Neural crest cell (in vitro differentiated cells): ENCODE measurements at regions not wholly inside any gene's neighbourhood (a gene's known extent, or its start where the extent isn't known, plus 50 kb on each side); places are given as distances from the start of the nearest gene placed in this dataset.

Experiments used
- DNase-seq: peaks from one replicate; pipeline ENCODE4 v3.0.0; 2021; ENCODE audit warnings: low read depth, mixed read lengths, low spot score
- H3K27ac Mint-ChIP-seq: one replicate; pipeline ENCODE4 v1.8.0; 2021; ENCODE audit warnings: mild to moderate bottlenecking, mixed read lengths; ENCODE audit not compliant: unreplicated experiment
- H3K27me3 Mint-ChIP-seq: 2 replicates; pipeline ENCODE4 v1.8.0; 2021; ENCODE audit warnings: low read depth, mild to moderate bottlenecking, mixed read lengths
- H3K36me3 Mint-ChIP-seq: 2 replicates; pipeline ENCODE4 v1.8.0; 2021; ENCODE audit warnings: low read depth, mild to moderate bottlenecking, mixed read lengths
- H3K4me1 Mint-ChIP-seq: 2 replicates; pipeline ENCODE4 v1.8.0; 2021; ENCODE audit warnings: mixed read lengths
- H3K4me3 Mint-ChIP-seq: one replicate; pipeline ENCODE4 v1.8.0; 2021; ENCODE audit warnings: mild to moderate bottlenecking, mixed read lengths
- H3K9me3 Mint-ChIP-seq: 2 replicates; pipeline ENCODE4 v1.8.0; 2021; ENCODE audit warnings: mixed read lengths
- TF ChIP-seq, protein P1 (sequence below): fragments of 200-600 bp; sonication (generic); conservative IDR thresholded peaks from 2 replicates; pipeline ENCODE4 v1.5.0; 2021; ENCODE audit warnings: antibody characterized with exemption, mild to moderate bottlenecking

DNA sequence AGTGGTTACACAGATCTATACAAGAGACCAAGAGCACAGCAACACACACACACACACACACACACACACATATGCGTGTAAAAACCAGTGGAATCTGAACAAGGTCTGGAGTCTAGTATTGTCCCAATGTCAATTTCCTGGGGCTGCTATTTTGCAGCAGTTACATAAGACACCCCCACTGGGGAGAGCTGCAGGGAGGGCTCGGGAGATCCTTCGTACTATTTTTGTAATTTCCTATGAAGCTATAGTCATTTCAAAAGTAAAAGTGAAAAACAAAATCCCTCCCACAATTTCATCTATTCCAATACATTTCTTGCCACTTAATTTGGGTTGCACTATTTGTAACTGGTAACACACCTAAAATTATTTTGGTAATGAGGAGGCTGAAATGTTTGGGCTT, 68.5 kb downstream of the C16orf95 start:
- H3K36me3 Mint-ChIP-seq, result no peaks in the 10 kb centered on the region
- no peak overlapping the region for H3K27ac Mint-ChIP-seq
- DNase-seq, result no peak
- peaks cover 30% of the 10 kb centered on the region for H3K4me1 Mint-ChIP-seq
- TF ChIP-seq, protein P1, sequence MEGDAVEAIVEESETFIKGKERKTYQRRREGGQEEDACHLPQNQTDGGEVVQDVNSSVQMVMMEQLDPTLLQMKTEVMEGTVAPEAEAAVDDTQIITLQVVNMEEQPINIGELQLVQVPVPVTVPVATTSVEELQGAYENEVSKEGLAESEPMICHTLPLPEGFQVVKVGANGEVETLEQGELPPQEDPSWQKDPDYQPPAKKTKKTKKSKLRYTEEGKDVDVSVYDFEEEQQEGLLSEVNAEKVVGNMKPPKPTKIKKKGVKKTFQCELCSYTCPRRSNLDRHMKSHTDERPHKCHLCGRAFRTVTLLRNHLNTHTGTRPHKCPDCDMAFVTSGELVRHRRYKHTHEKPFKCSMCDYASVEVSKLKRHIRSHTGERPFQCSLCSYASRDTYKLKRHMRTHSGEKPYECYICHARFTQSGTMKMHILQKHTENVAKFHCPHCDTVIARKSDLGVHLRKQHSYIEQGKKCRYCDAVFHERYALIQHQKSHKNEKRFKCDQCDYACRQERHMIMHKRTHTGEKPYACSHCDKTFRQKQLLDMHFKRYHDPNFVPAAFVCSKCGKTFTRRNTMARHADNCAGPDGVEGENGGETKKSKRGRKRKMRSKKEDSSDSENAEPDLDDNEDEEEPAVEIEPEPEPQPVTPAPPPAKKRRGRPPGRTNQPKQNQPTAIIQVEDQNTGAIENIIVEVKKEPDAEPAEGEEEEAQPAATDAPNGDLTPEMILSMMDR, result no peak
- no peak overlapping the region for H3K4me3 Mint-ChIP-seq
- no peaks in the 10 kb centered on the region for H3K9me3 Mint-ChIP-seq
- H3K27me3 Mint-ChIP-seq, result peaks cover 3% of the 10 kb centered on the region

DNA sequence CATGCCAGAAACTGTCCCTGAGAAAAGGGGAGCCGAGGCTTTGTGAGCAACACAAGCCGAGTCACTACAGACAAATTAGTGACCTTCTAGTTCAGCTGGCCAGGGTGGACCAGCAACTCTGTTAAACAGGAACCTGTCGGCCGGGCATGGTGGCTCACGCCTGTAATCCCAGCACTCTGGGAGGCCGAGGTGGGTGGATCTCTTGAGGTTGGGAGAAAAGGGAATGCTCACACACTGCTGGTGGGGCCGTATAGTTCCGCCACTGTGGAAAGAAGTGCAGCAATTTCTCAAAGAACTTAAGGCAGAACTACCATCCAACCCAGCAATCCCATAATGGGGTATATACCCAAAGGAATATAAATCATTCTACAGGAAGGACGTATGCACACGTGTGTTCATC, 67.8 kb downstream of the C16orf95 start:
- no peak for DNase-seq
- Mint-ChIP-seq H3K4me3 (no peak overlapping the region), H3K36me3 (no peaks in the 10 kb centered on the region), H3K4me1 (peaks cover 33% of the 10 kb centered on the region), H3K27ac (no peak overlapping the region), H3K9me3 (no peaks in the 10 kb centered on the region), H3K27me3 (peaks cover 3% of the 10 kb centered on the region)
- TF ChIP-seq, protein P1, result no peak

DNA sequence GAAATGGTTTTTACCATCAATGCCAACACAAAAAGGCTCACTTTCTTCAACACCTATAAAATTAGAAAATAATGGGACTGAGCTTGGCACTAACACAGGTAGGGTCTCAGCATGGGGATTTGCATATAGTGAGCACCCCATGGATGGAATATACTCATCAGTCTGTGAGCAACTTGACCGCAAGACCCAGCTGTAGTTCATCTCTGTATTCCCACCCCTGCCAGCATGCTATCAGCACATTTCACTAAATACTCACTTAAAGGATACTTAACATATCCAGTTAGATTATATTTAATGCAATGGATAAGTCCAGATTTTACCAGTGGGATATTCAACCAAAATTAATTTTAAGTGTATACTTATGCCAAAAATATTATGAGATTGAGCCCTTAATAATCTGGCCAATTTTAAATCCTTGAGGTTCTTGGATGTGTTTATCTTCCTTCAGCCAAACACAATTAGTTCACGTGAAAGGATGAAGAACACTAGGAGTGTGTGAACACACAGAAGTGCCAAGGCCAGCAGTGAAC, 66.7 kb downstream of the C16orf95 start:
- H3K4me3 Mint-ChIP-seq, result no peak overlapping the region
- DNase-seq, result no peak
- H3K27ac Mint-ChIP-seq, result no peak overlapping the region
- H3K36me3 Mint-ChIP-seq, result no peaks in the 10 kb centered on the region
- peaks cover 3% of the 10 kb centered on the region for H3K27me3 Mint-ChIP-seq
- TF ChIP-seq, protein P1, result no peak
- peaks cover 22% of the 10 kb centered on the region for H3K4me1 Mint-ChIP-seq
- H3K9me3 Mint-ChIP-seq, result no peaks in the 10 kb centered on the region

DNA sequence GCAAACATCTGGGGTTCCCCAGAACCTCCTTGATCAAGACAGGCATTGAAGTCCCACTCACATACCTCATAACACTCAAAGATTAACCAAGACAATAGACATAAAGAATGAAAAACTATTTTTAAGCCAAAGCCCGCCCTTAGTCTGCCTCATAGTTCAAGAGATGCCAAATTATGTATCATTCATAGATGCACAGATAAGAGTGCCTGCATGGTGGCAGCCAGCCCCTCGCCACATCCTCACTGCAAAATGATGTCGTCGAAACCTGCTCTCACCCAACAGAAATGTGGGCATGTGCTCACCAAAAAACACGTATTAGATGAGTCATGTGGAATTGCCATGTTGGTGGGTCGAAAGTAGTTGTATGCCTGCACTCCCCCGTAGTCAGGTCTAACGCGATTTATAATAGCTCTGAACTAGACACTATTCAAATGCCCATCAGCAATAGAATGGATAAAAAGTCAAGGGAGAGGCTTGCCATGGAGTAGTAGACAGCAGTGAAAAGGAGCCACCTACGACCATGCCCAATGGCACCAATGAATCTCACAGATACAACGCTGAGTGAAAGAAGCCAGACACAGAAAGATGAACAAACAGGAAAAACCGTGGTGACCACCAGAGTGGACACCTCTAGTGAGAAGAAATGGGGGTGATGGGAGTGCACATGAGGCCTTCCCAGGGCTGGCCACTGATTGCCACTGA, 64.8 kb downstream of the C16orf95 start:
- no peak overlapping the region for H3K27ac Mint-ChIP-seq
- TF ChIP-seq, protein P1, result no peak
- H3K4me3 Mint-ChIP-seq, result no peak overlapping the region
- H3K9me3 Mint-ChIP-seq, result no peaks in the 10 kb centered on the region
- no peak for DNase-seq
- peaks cover 11% of the 10 kb centered on the region for H3K4me1 Mint-ChIP-seq
- peaks cover 3% of the 10 kb centered on the region for H3K27me3 Mint-ChIP-seq
- no peaks in the 10 kb centered on the region for H3K36me3 Mint-ChIP-seq
